CD14-positive monocyte (primary cell): ENCODE measurements at regions not wholly inside any gene's neighbourhood (a gene's known extent, or its start where the extent isn't known, plus 50 kb on each side); places are given as distances from the start of the nearest gene placed in this dataset.

Experiments used
- DNase-seq, 3 donors: peaks; one replicate each; pipeline ENCODE4 v3.0.0-alpha.2; 2011 to 2022
- H2AFZ ChIP-seq: 2 replicates; pipeline ENCODE4 v1.6.0; 2012; ENCODE audit warnings: mild to moderate bottlenecking, low read depth, low read length, inconsistent platforms; ENCODE audit not compliant: insufficient read depth, poor library complexity, severe bottlenecking
- H3K27ac ChIP-seq, 2 donors: 1 replicate in 1 of 2; 2 replicates in 1 of 2; pipeline ENCODE4 v1.5.1; 2012 to 2013; ENCODE audit warnings: low read length in 2 of 2, control low read depth in 1 of 2, inconsistent platforms in 1 of 2, low read depth in 1 of 2, mild to moderate bottlenecking in 1 of 2
- H3K27me3 ChIP-seq, 2 donors: one replicate each; pipeline versions ENCODE4 v1.6.0 to v1.6.1; 2011 to 2013; ENCODE audit warnings: low read length in 2 of 2; ENCODE audit not compliant: control insufficient read depth in 2 of 2, insufficient read depth in 2 of 2
- H3K36me3 ChIP-seq, 2 donors: replicated peaks in 1 of 2; 1 replicate in 1 of 2; 2 replicates in 1 of 2; pipeline versions ENCODE4 v1.5.1 to v1.6.1; 2012 to 2013; ENCODE audit warnings: low read length in 2 of 2, control low read depth in 1 of 2, inconsistent platforms in 1 of 2, mild to moderate bottlenecking in 1 of 2; ENCODE audit not compliant: insufficient read depth in 2 of 2, control insufficient read depth in 1 of 2
- H3K4me1 ChIP-seq, 2 donors: 1 replicate in 1 of 2; 2 replicates in 1 of 2; pipeline versions ENCODE4 v1.5.1 to v1.6.1; 2012 to 2013; ENCODE audit warnings: low read length in 2 of 2, control low read depth in 1 of 2, inconsistent platforms in 1 of 2, mild to moderate bottlenecking in 1 of 2, moderate library complexity in 1 of 2; ENCODE audit not compliant: insufficient read depth in 2 of 2, control insufficient read depth in 1 of 2
- H3K4me2 ChIP-seq: replicated peaks from 2 replicates; pipeline ENCODE3; 2012; ENCODE audit warnings: low read length, moderate library complexity, mild to moderate bottlenecking; ENCODE audit not compliant: poor library complexity, severe bottlenecking; ENCODE audit errors: extremely low read depth
- H3K4me3 ChIP-seq, 3 experiments: fragments of 200-600 bp in 1 of 3; sonication (generic) in 1 of 3; replicated peaks in 1 of 3; 1 replicate in 2 of 3; 2 replicates in 1 of 3; pipeline ENCODE4 v1.5.1; 2011 to 2013; ENCODE audit warnings: low read length in 3 of 3, mild to moderate bottlenecking in 3 of 3, control low read depth in 2 of 3, low read depth in 2 of 3, inconsistent platforms in 1 of 3, moderate library complexity in 1 of 3
- H3K79me2 ChIP-seq: 2 replicates; pipeline ENCODE4 v1.6.0; 2012; ENCODE audit warnings: mild to moderate bottlenecking, control low read depth, inconsistent platforms, low read length, moderate library complexity; ENCODE audit not compliant: insufficient read depth
- H3K9ac ChIP-seq: 2 replicates; pipeline ENCODE4 v1.6.0; 2017; ENCODE audit warnings: low read length, mild to moderate bottlenecking; ENCODE audit not compliant: insufficient read depth, poor library complexity, severe bottlenecking
- H3K9me3 ChIP-seq, 2 donors: replicated peaks in 1 of 2; 1 replicate in 1 of 2; 2 replicates in 1 of 2; pipeline versions ENCODE4 v1.5.1 to v1.6.1; 2012 to 2013; ENCODE audit warnings: low read length in 2 of 2, control low read depth in 1 of 2; ENCODE audit not compliant: control insufficient read depth in 1 of 2, insufficient read depth in 1 of 2
- H4K20me1 ChIP-seq: 2 replicates; pipeline ENCODE4 v1.6.0; 2012; ENCODE audit warnings: mild to moderate bottlenecking, low read length, control low read depth, moderate library complexity; ENCODE audit not compliant: insufficient read depth
- H3K27ac Mint-ChIP-seq, 7 donors: one replicate each; pipeline ENCODE4 v1.8.0; 2020; ENCODE audit warnings: mild to moderate bottlenecking in 7 of 7, mixed read lengths in 7 of 7, moderate library complexity in 6 of 7, inconsistent platforms in 2 of 7
- H3K27me3 Mint-ChIP-seq, 3 donors: one replicate each; pipeline ENCODE4 v1.8.0; 2021 to 2022; ENCODE audit warnings: low read depth in 3 of 3, mild to moderate bottlenecking in 3 of 3, mixed read lengths in 3 of 3, moderate library complexity in 3 of 3, inconsistent platforms in 1 of 3
- H3K36me3 Mint-ChIP-seq, 2 donors: one replicate each; pipeline ENCODE4 v1.8.0; 2020; ENCODE audit warnings: mixed read lengths in 2 of 2, inconsistent platforms in 1 of 2, mild to moderate bottlenecking in 1 of 2
- H3K4me1 Mint-ChIP-seq: one replicate; pipeline ENCODE4 v1.8.0; 2020; ENCODE audit warnings: mild to moderate bottlenecking, mixed read lengths
- H3K4me3 Mint-ChIP-seq, 2 donors: one replicate each; pipeline ENCODE4 v1.8.0; 2020; ENCODE audit warnings: mild to moderate bottlenecking in 2 of 2, mixed read lengths in 2 of 2, moderate library complexity in 1 of 2
- H3K9me3 Mint-ChIP-seq, 7 donors: one replicate each; pipeline ENCODE4 v1.8.0; 2020 to 2022; ENCODE audit warnings: mixed read lengths in 7 of 7, mild to moderate bottlenecking in 6 of 7, moderate library complexity in 6 of 7, inconsistent platforms in 2 of 7
- WGBS: methylation state at CpG from one replicate; pipeline ENCODE4 v1.1.5; 2013; ENCODE audit warnings: missing lambda C conversion rate; ENCODE audit not compliant: insufficient coverage; 5-methylcytosine and 5-hydroxymethylcytosine counted together
- intact Hi-C, 2 donors: fragments of 100-400 bp; cut with micrococcal nuclease; formaldehyde crosslinking; loops; one replicate each; pipeline versions ENCODE4 v1.15.0 to v1.15.1; 2023
- TF ChIP-seq, protein P1 (sequence below): fragments of 200-600 bp; IDR thresholded peaks from one replicate; pipeline ENCODE4 v1.8.0; 2022; ENCODE audit warnings: antibody characterized with exemption, mild to moderate bottlenecking

DNA sequence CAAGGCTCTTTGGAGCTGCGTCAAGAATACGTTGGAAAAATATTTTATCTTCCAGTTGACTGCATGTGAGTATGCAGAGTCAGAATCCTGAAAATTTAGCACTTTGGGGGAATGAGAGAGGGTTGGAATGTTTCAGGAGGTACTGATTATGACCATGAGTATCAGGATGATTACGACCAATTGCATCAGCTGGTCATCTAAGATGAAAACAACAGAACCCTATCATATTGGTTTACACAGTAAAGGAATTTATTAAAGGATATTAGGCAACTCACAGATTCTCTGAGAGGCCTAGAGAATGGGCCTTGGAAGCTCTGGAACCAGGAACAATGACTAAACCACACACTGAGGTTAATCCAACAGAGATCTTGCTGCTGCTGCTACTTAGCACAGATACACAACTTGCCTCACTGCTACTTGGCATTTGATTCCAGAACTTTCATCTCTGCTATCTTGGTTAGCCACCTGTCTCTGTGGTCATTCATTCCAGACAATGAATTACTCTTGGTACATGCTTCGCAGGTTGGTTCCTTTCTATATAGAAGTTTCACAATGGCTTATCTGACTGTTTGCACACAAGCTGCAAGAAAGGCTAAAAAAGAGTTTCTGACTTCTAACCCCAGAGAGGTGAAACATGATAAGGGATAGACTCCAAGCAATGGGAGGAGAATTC, 68.0 kb upstream of the CTTNBP2 start:
- TF ChIP-seq, protein P1, sequence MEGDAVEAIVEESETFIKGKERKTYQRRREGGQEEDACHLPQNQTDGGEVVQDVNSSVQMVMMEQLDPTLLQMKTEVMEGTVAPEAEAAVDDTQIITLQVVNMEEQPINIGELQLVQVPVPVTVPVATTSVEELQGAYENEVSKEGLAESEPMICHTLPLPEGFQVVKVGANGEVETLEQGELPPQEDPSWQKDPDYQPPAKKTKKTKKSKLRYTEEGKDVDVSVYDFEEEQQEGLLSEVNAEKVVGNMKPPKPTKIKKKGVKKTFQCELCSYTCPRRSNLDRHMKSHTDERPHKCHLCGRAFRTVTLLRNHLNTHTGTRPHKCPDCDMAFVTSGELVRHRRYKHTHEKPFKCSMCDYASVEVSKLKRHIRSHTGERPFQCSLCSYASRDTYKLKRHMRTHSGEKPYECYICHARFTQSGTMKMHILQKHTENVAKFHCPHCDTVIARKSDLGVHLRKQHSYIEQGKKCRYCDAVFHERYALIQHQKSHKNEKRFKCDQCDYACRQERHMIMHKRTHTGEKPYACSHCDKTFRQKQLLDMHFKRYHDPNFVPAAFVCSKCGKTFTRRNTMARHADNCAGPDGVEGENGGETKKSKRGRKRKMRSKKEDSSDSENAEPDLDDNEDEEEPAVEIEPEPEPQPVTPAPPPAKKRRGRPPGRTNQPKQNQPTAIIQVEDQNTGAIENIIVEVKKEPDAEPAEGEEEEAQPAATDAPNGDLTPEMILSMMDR: no peak
- H3K4me2 ChIP-seq: no peak overlapping the region
- peaks cover 0 to 13% (median 0%) of the 10 kb centered on the region in 7 donors for H3K9me3 Mint-ChIP-seq
- peaks cover 0 to 2% (median 0%) of the 10 kb centered on the region in 3 donors for H3K27me3 Mint-ChIP-seq
- 100% methylated on average over 2 of the region's 4 CpGs for WGBS
- H3K27ac Mint-ChIP-seq: no peak overlapping the region
- H3K4me1 ChIP-seq: no peaks in the 10 kb centered on the region
- intact Hi-C loops: no loop called here
- H2AFZ ChIP-seq: no peak overlapping the region
- no peak overlapping the region for H3K4me3 Mint-ChIP-seq
- no peaks in the 10 kb centered on the region for H3K4me1 Mint-ChIP-seq
- H3K9ac ChIP-seq: no peak overlapping the region
- H3K36me3 Mint-ChIP-seq: no peaks in the 10 kb centered on the region
- H3K4me3 ChIP-seq: no peak overlapping the region
- no peaks in the 10 kb centered on the region for H3K79me2 ChIP-seq
- DNase-seq: no peak
- no peaks in the 10 kb centered on the region for H3K36me3 ChIP-seq
- no peaks in the 10 kb centered on the region for H3K27me3 ChIP-seq
- peaks cover 0 to 4% of the 10 kb centered on the region in 2 donors for H3K9me3 ChIP-seq
- no peaks in the 10 kb centered on the region for H4K20me1 ChIP-seq
- no peak overlapping the region for H3K27ac ChIP-seq

DNA sequence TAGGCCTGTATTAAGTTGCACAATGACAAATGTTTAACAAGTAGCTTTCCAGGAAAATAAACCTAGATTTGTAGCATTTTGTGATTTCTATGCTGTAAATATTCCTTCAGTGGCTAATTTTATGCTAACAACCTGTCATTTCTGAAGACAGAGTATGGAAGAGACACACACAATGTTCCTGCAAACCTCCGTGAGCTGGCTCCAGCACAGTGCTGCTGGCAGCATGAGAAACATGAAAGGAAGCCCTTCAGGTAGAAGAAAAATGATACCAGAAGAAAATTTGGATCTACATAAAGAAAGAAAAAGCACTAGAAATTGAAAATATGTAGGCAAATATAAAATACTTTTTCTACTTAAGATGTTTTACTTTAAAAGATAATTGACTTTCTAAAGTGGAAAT, 69.5 kb upstream of the CTTNBP2 start:
- Histone ChIP-seq H3K9me3 (peaks cover 0 to 4% of the 10 kb centered on the region in 2 donors), H4K20me1 (no peaks in the 10 kb centered on the region), H3K4me3 (no peak overlapping the region), H2AFZ (no peak overlapping the region), H3K79me2 (no peaks in the 10 kb centered on the region), H3K27ac (no peak overlapping the region), H3K4me2 (no peak overlapping the region), H3K27me3 (no peaks in the 10 kb centered on the region), H3K36me3 (no peaks in the 10 kb centered on the region), H3K9ac (no peak overlapping the region), H3K4me1 (no peaks in the 10 kb centered on the region)
- no CpG with 5 or more reads among the region's 1 CpG for WGBS
- H3K9me3 Mint-ChIP-seq: peaks cover 0 to 10% (median 0%) of the 10 kb centered on the region in 7 donors
- intact Hi-C loops: no loop called here
- H3K4me3 Mint-ChIP-seq: no peak overlapping the region
- H3K4me1 Mint-ChIP-seq: no peaks in the 10 kb centered on the region
- no peaks in the 10 kb centered on the region for H3K27me3 Mint-ChIP-seq
- H3K27ac Mint-ChIP-seq: no peak overlapping the region
- H3K36me3 Mint-ChIP-seq: no peaks in the 10 kb centered on the region
- no peak for DNase-seq
- TF ChIP-seq, protein P1: no peak
